Thymus (tissue), 11 donors: ENCODE measurements at regions not wholly inside any gene's neighbourhood (a gene's known extent, or its start where the extent isn't known, plus 50 kb on each side); places are given as distances from the start of the nearest gene placed in this dataset.
"Not testable (repeated sequence)": the region's sequence is repeated elsewhere in the genome, so short reads cannot be mapped to it uniquely, and the experiment has no call there.

Experiments
- DNase-seq, 9 donors: peaks; one replicate each; pipeline ENCODE4 v3.0.0-alpha.2; 2013; ENCODE audit warnings: low spot score in 9 of 9, low read depth in 6 of 9, missing footprints in 1 of 9
- H3K27ac ChIP-seq, 2 donors: one replicate each; pipeline ENCODE4 v1.5.1; 2013; ENCODE audit warnings: control low read depth in 1 of 2, low read depth in 1 of 2, low read length in 1 of 2, mild to moderate bottlenecking in 1 of 2, moderate library complexity in 1 of 2
- H3K27me3 ChIP-seq, 2 donors: one replicate each; pipeline ENCODE4 v1.5.1; 2013; ENCODE audit warnings: low read length in 1 of 2; ENCODE audit not compliant: control insufficient read depth in 2 of 2, insufficient read depth in 1 of 2
- H3K36me3 ChIP-seq, 2 donors: one replicate each; pipeline ENCODE4 v1.5.1; 2013; ENCODE audit warnings: low read length in 1 of 2, mild to moderate bottlenecking in 1 of 2, moderate library complexity in 1 of 2; ENCODE audit not compliant: control insufficient read depth in 2 of 2, insufficient read depth in 2 of 2
- H3K4me1 ChIP-seq, 2 donors: one replicate each; pipeline ENCODE4 v1.5.1; 2013; ENCODE audit warnings: low read length in 2 of 2; ENCODE audit not compliant: control insufficient read depth in 2 of 2, insufficient read depth in 2 of 2
- H3K4me3 ChIP-seq, 2 donors: one replicate each; pipeline ENCODE4 v1.5.1; 2013; ENCODE audit warnings: low read length in 2 of 2, control low read depth in 1 of 2, mild to moderate bottlenecking in 1 of 2
- H3K9me3 ChIP-seq, 2 donors: one replicate each; pipeline ENCODE4 v1.5.1; 2013; ENCODE audit warnings: low read length in 1 of 2, mild to moderate bottlenecking in 1 of 2; ENCODE audit not compliant: control insufficient read depth in 2 of 2, insufficient read depth in 1 of 2
- WGBS: extraction: QIAGEN DNeasy Blood & Tissue Kit; methylation state at CpG from one replicate; pipeline ENCODE4 v1.1.7; 2013; 5-methylcytosine and 5-hydroxymethylcytosine counted together
- donor health status: healthy.

DNA sequence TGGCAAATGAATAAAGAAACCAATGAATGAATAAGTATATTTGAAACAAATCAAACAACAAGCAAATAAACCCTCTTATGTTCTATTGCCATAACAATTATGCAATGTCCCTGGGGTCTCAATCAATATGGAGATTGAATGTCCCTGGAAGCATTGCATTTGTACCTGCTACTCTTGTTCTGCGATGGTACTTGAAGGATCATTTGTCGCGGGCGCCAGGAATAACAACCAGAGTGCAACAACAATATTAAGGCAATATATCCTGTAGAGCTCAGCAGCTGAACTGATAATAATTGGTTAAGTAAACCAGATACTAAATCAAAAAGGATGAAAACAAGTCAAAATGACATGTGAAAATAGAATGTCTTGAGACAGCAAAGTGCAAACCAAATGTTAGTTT, 1001.9 kb upstream of the NUDT12 start:
- Histone ChIP-seq H3K9me3 (no peaks in the 10 kb centered on the region), H3K27ac (no peak overlapping the region), H3K27me3 (no peaks in the 10 kb centered on the region), H3K4me1 (no peaks in the 10 kb centered on the region), H3K4me3 (no peak overlapping the region), H3K36me3 (no peaks in the 10 kb centered on the region)
- 97% methylated on average over 4 of the region's 4 CpGs for WGBS
- DNase-seq, result no peak

DNA sequence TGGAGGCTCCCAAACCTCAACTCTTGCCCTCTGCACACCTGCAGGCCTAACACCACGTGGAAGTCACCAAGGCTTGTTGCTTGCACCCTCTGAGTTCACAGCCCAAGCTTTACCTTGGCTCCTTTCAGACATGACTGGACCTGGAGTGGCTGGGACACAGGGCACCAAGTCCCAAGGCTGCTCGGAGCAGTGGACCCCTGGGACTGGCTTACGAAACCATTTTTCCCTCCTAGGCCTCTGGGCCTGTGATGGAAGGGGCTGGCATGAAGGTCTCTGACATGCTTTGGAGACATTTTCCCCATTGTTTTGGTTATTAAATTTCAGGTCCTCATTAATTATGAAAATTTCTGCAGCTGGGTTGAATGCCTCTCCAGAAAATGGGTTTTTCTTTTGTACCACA, 994.4 kb upstream of the NUDT12 start:
- H3K36me3 ChIP-seq, result no peaks in the 10 kb centered on the region
- DNase-seq, result no peak
- no peaks in the 10 kb centered on the region for H3K4me1 ChIP-seq
- no peak overlapping the region for H3K4me3 ChIP-seq
- WGBS, result 63% methylated on average over 3 of the region's 3 CpGs
- H3K27ac ChIP-seq, result no peak overlapping the region
- peaks cover 0 to 6% of the 10 kb centered on the region in 2 donors for H3K9me3 ChIP-seq
- H3K27me3 ChIP-seq, result no peaks in the 10 kb centered on the region

DNA sequence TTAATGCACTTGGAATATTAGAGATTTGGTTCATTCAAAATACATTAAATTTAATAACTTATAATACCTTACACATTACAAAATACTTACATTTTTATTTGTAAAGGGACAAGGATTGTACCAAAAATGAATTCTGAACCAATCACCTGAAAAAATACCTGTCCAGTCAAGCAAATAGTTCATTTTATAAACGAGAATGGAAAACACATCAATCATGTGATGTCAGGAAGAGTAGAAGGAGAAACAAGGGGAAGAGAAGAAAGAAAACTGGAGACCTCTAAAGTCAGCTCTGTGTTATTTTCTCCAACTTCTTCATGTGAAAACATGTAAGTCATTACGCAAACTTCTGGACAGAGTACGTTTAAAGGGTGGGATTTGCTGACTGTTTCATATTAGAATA, 989.0 kb upstream of the NUDT12 start:
- Histone ChIP-seq H3K9me3 (peaks cover 0 to 2% of the 10 kb centered on the region in 2 donors), H3K27me3 (no peaks in the 10 kb centered on the region), H3K4me1 (no peaks in the 10 kb centered on the region), H3K4me3 (no peak overlapping the region), H3K36me3 (no peaks in the 10 kb centered on the region), H3K27ac (no peak overlapping the region)
- WGBS, result 87% methylated on average over 3 of the region's 3 CpGs
- DNase-seq, result no peak

DNA sequence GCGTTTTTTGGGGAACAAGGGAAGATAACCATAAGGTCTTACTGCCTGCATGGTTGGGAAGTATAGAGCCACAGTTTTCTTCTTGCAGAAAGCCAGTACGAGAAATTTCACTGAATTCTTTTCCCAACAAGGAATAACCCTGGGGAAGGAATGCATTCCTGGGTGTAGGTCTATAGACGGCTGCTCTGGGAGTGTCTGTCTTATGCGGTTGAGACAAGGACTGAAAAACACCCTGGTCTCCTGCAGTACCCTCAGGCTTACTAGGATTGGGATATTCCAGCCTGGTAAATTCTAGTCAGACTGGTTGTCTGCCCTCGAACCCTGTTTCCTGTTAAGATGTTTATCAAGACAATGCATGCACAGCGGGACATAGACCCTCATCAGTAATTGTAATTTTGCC, 984.3 kb upstream of the NUDT12 start:
- not testable (repeated sequence) for H3K4me3 ChIP-seq, H3K36me3 ChIP-seq, DNase-seq, H3K9me3 ChIP-seq, H3K27me3 ChIP-seq, H3K4me1 ChIP-seq, H3K27ac ChIP-seq
- 95% methylated on average over 6 of the region's 6 CpGs for WGBS

- Histone ChIP-seq H3K36me3 (no peaks in the 10 kb centered on the region), H3K27me3 (no peaks in the 10 kb centered on the region), H3K27ac (no peak overlapping the region), H3K4me1 (no peaks in the 10 kb centered on the region), H3K9me3 (no peaks in the 10 kb centered on the region), H3K4me3 (no peak overlapping the region)
- WGBS, result 91% methylated on average over 1 of the region's 1 CpG
- no peak for DNase-seq
Measured at GRCh38 chr5:104541141-104541785, 978.7 kb upstream of the NUDT12 start.

DNA sequence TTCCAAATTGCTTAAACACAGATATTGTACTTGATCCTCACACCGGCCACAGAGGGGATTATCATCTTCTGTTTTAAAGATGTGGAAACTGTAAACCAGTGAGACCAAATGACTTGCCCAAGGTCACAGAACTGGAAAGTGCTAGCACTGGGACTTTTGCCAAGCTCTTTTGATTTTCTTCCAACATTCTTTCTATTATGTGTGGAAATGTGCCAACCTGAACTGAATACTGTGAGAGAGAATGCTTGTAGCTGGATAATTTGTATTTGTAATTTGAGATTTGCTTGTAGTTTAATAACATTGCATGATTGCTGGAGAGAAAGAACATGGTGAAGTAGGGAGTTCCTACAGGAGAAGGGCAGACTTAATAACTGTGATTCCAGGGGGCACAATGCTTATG, 977.9 kb upstream of the NUDT12 start:
- Histone ChIP-seq H3K27ac (no peak overlapping the region), H3K9me3 (no peaks in the 10 kb centered on the region), H3K36me3 (no peaks in the 10 kb centered on the region), H3K4me1 (no peaks in the 10 kb centered on the region), H3K4me3 (no peak overlapping the region), H3K27me3 (no peaks in the 10 kb centered on the region)
- 89% methylated on average over 1 of the region's 1 CpG for WGBS
- peak in 1 of 9 donors; percentile 5 for DNase-seq

DNA sequence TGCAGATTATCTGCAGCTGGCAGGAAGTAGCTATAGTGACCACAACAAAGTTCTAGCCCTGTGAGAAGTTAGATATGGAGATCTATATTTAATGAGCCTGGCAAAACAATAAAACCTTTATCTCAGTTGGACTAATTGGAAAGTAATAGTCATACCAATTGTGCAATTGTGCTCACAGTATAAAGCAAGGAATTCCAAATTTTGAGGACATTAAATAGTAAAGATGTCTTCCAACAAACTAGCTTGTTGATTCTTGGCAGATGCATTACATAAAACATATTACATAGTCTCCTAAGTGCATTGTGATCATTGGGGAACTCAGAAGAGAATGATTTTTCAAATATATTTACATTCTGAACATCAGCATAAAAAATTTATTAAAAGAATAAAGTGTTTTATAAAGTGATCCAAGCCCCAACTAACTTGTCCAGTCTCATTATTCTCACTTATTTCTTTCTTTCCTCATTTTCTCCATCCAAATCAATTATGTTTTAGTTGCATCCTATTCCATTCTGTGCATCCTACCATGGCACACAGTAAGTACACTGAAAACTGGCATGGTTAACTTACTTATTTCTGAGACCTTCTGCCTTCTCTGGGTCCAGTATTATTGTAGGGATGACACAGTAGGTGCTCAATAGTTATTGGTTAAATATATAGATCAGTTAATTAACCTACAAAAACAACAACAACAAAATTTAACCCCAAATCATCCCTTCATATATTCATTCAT, 977.2 kb upstream of the NUDT12 start:
- Histone ChIP-seq H3K36me3 (no peaks in the 10 kb centered on the region), H3K27me3 (no peaks in the 10 kb centered on the region), H3K4me3 (no peak overlapping the region), H3K4me1 (no peaks in the 10 kb centered on the region), H3K9me3 (no peaks in the 10 kb centered on the region), H3K27ac (no peak overlapping the region)
- DNase-seq, result no peak

DNA sequence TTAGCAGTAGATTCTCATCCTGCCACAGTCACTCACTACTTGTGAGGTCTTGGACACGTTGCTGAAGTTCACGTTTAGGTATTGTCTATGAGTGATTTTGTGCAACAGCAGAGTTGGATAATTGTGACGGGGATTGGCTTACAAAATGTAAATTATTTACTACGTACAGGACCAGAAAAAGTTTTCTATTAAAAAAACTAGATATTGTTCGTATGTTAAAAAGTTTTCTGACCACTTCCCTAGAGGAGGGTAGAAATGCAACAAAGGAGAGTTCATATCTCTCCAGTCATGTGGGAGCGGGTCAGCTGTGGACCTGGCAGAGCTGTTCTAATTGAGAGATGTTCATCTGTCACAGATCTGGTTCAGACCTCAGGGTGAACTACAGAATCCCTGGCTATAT, 976.1 kb upstream of the NUDT12 start:
- Histone ChIP-seq H3K27me3 (no peaks in the 10 kb centered on the region), H3K27ac (no peak overlapping the region), H3K9me3 (no peaks in the 10 kb centered on the region), H3K4me1 (no peaks in the 10 kb centered on the region), H3K36me3 (no peaks in the 10 kb centered on the region), H3K4me3 (no peak overlapping the region)
- WGBS, result 93% methylated on average over 6 of the region's 6 CpGs
- no peak for DNase-seq

GRCh38 chr5:104533498-104533897, 970.9 kb upstream of the NUDT12 start:
- H3K4me3 ChIP-seq, result no peak overlapping the region
- no peaks in the 10 kb centered on the region for H3K36me3 ChIP-seq
- H3K4me1 ChIP-seq, result no peaks in the 10 kb centered on the region
- no peaks in the 10 kb centered on the region for H3K9me3 ChIP-seq
- H3K27me3 ChIP-seq, result no peaks in the 10 kb centered on the region
- DNase-seq, result no peak
- no peak overlapping the region for H3K27ac ChIP-seq
